Activated B cell treated with CpG ODN at 0.5 μM for 24 hours (primary cell): ENCODE measurements at regions not wholly inside any gene's neighbourhood (a gene's known extent, or its start where the extent isn't known, plus 50 kb on each side); places are given as distances from the start of the nearest gene placed in this dataset.

ENCODE experiments used
- ATAC-seq: fragments of 200-7000 bp; cut with Tn5 transposase; one replicate; pipeline ENCODE4 v1.10.0; 2021; ENCODE audit warnings: low read depth, mild to moderate bottlenecking, moderate library complexity
- CTCF ChIA-PET: fragments of 350-600 bp; sonication (Branson Sonifier 250); formaldehyde crosslinking; loops from one replicate; lab custom pipeline; 2021; ENCODE audit warnings: antibody characterized with exemption; lab: Charles Lee
- POLR2A ChIA-PET: fragments of 350-600 bp; sonication (Branson Sonifier 250); formaldehyde crosslinking; loops from one replicate; lab custom pipeline; 2021; ENCODE audit warnings: antibody characterized with exemption; lab: Charles Lee
- DNase-seq: peaks from one replicate; pipeline ENCODE4 v3.0.0; 2022
- H3K27ac Mint-ChIP-seq: one replicate; pipeline ENCODE4 v1.8.0; 2020; ENCODE audit warnings: mixed read lengths
- H3K27me3 Mint-ChIP-seq: one replicate; pipeline ENCODE4 v1.8.0; 2021; ENCODE audit warnings: mixed read lengths
- H3K36me3 Mint-ChIP-seq: one replicate; pipeline ENCODE4 v1.8.0; 2021; ENCODE audit warnings: low read depth, mixed read lengths
- H3K4me1 Mint-ChIP-seq: one replicate; pipeline ENCODE4 v1.8.0; 2021; ENCODE audit warnings: mixed read lengths
- H3K4me3 Mint-ChIP-seq: one replicate; pipeline ENCODE4 v1.8.0; 2020; ENCODE audit warnings: mild to moderate bottlenecking, mixed read lengths
- H3K9me3 Mint-ChIP-seq: one replicate; pipeline ENCODE4 v1.8.0; 2020; ENCODE audit warnings: mixed read lengths
- intact Hi-C: fragments of 100-400 bp; cut with micrococcal nuclease; formaldehyde crosslinking; loops from one replicate; pipeline ENCODE4 v1.15.1; 2024
- TF ChIP-seq, protein P1 (sequence below): fragments of 200-600 bp; IDR thresholded peaks from one replicate; pipeline ENCODE4 v1.8.0; 2022; ENCODE audit warnings: antibody characterized with exemption, mild to moderate bottlenecking

DNA sequence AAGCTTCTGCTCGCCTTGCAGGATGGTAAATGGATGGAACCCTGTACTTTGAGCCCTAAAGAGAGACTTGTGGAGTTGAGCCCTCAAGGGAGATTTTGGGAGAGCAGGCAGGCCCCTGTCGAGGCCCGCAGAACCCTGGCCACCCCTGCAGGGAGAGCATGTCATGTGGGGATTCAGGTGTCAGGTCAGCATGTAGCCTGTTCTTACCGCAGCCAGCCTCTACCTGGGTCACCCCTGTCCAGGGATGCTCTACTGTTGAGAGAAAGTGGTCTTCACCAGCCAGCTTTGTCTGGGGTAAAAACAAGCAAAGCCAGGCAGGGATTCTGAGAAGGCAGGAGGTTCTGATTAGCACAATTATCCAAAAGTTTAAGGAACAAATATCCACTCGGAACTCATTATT, 55.6 kb upstream of the PROKR2 start:
- no peak overlapping the region for H3K4me3 Mint-ChIP-seq
- H3K36me3 Mint-ChIP-seq, result no peaks in the 10 kb centered on the region
- POLR2A ChIA-PET, result no interaction called here
- H3K27ac Mint-ChIP-seq, result no peak overlapping the region
- ATAC-seq (no peak), DNase-seq (no peak)
- no peaks in the 10 kb centered on the region for H3K4me1 Mint-ChIP-seq
- TF ChIP-seq, protein P1, sequence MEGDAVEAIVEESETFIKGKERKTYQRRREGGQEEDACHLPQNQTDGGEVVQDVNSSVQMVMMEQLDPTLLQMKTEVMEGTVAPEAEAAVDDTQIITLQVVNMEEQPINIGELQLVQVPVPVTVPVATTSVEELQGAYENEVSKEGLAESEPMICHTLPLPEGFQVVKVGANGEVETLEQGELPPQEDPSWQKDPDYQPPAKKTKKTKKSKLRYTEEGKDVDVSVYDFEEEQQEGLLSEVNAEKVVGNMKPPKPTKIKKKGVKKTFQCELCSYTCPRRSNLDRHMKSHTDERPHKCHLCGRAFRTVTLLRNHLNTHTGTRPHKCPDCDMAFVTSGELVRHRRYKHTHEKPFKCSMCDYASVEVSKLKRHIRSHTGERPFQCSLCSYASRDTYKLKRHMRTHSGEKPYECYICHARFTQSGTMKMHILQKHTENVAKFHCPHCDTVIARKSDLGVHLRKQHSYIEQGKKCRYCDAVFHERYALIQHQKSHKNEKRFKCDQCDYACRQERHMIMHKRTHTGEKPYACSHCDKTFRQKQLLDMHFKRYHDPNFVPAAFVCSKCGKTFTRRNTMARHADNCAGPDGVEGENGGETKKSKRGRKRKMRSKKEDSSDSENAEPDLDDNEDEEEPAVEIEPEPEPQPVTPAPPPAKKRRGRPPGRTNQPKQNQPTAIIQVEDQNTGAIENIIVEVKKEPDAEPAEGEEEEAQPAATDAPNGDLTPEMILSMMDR, result no peak
- H3K27me3 Mint-ChIP-seq, result peaks cover 2% of the 10 kb centered on the region
- CTCF ChIA-PET, result no interaction called here
- intact Hi-C loops, result no loop called here
- H3K9me3 Mint-ChIP-seq, result no peaks in the 10 kb centered on the region

DNA sequence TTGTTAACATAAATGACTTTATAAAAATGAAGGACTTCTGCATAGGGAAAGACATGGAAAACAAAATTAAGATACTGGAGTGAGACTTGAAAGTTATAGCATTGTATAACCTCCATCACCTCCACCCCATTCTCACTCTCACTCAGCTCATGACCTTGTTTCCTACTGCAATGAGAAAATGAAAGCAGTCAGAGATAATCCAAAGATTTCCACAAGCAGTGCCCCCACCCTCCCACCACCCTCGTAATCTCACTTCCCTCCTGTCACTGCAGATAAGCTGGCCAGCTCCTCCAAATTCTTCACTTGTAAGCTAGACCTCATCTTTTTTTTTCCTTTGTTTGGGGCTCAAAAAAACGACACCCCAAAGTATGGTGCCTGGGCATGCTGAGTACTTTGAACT, 52.9 kb upstream of the PROKR2 start:
- ATAC-seq (no peak), DNase-seq (no peak)
- no peaks in the 10 kb centered on the region for H3K36me3 Mint-ChIP-seq
- no peaks in the 10 kb centered on the region for H3K4me1 Mint-ChIP-seq
- H3K27ac Mint-ChIP-seq, result no peak overlapping the region
- TF ChIP-seq, protein P1, result no peak
- CTCF ChIA-PET, result no interaction called here
- intact Hi-C loops, result no loop called here
- POLR2A ChIA-PET, result no interaction called here
- H3K27me3 Mint-ChIP-seq, result peaks cover 6% of the 10 kb centered on the region
- H3K4me3 Mint-ChIP-seq, result no peak overlapping the region
- peaks cover 3% of the 10 kb centered on the region for H3K9me3 Mint-ChIP-seq
